HPDE6-E6E7 (cell line): ENCODE measurements at regions not wholly inside any gene's neighbourhood (a gene's known extent, or its start where the extent isn't known, plus 50 kb on each side); places are given as distances from the start of the nearest gene placed in this dataset.

Experiments
- DNase-seq: peaks from one replicate; pipeline ENCODE4 v3.0.0; 2011; ENCODE audit warnings: missing footprints; ENCODE audit errors: extremely low spot score

DNA sequence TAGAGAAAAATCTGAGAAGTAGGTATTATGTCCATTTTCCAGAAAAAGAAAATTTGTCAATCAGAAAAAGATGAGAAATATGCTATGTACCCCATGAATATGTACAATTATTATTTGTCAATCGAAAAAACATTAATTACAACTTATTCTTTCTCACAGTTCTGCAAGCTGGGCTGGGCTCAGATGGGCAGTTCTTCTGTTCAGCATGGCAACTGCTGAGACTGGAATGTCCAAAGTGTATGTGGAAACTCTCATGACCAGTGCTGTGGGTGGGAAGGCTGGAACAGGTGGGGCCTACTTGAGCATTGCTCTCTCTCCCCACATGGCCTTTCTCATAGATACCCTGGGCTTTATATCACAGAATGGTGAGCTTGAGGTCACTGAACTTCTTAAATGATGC lies 450.3 kb upstream of the TBX3 start:
- no peak for DNase-seq

DNA sequence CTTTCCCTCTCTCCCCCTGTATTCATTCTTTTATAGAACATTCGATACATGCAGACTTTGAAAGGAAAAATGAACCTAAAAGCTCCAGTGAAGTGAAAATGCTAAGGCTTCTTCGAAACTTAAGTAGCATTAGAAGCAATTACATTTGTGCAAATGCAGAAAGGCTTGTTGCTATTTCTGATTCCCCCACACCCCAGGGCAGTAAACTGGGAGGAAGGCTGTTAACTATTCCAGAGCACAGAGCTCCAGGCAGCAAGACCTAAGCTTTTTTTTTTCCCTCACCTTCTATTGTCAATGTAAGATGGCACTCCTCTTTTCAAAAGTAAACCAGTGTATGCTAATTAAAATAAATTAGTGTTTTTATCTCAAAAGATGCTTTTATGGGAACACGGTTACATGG lies 448.9 kb upstream of the TBX3 start:
- DNase-seq: no peak

GRCh38 chr12:115132145-115132544 lies 448.2 kb upstream of the TBX3 start:
- no peak for DNase-seq

GRCh38 chr12:115129727-115130126 lies 445.8 kb upstream of the TBX3 start:
- DNase-seq: no peak

DNA sequence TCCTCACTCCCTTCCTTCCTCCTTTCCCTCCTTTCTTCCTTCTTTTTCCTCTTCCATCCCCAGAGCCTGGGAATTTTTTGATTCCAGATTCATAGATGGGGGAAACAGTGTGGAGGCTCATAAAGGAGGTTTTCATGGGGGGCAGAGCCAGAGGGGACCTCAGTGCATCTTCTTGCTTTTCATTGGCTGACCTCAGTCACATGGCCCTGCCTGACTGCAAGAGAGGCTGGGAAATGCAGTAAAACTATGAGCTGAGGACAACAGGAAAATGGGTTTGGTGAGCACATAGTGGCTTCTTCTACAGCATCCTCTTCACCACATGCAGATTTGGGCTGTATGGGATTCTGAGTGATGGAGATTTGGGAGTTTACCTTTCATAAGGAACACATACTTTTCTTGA lies 437.1 kb upstream of the TBX3 start:
- no peak for DNase-seq

GRCh38 chr12:115118177-115118724 lies 434.3 kb upstream of the TBX3 start:
- DNase-seq: no peak

GRCh38 chr12:115114140-115114539 lies 430.2 kb upstream of the TBX3 start:
- DNase-seq: no peak

DNA sequence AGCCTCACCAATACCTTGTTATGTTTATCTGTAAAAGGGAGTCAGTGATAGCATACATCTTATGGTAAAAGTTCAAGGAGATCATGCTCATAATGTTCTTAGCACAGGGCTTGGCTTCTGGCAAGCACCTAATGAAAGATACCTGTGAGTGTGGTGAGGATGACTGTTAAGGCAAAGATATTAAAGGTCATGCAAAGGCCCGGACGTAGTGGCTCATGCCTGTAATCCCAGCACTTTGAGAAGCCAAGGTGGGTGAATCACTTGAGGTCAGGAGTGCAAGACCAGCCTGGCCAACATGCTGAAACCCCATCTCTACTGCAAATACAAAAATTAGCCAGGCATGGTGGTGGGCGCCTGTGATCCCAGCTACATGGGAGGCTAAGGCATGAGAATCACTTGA lies 425.9 kb upstream of the TBX3 start:
- no peak for DNase-seq

DNA sequence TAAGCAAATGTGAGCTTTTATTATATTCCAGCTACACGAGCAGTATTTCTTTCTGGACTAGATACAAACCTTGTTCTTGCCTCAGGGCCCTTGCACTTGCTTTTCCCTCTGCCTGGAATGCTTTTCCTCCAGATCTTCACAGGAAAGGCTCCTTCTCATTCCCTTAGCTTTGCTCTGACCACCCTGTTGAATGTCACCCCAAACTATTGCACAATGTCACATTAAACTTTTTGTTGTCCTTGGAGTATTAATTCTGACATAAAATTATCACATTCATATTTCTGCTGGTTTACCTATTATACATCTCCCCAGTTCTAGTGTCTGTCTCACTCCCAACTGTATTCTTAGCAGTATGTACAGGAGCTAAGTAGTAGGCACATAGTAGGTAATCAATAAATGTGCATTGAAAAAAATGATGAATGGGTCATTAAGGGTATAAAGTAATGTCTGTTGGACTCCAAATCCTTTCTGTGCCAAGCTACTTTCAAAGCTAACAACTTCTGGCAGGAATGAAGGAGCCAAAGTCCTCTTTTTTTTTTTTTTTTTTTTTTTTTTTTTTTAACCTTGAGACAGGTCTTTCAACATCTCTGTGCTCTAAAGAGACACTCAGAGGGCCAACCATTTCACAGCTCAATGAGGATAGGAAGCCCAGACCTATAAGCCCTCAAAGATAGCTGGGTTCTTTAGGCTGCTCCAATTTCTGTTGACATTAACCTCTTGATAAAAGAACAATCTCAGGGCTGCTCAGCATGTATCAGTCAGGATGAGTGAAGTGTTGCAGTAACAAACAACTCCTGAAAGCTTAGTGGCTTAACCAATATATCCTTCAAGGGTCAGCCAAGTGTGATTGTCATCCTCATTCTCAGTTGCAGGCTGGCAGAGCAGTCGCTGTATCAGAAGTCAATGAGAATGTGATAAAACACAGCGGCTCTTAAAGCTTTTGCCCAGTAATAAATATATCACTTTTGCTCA lies 424.4 kb upstream of the TBX3 start:
- no peak for DNase-seq

GRCh38 chr12:115103884-115104883 lies 420.2 kb upstream of the TBX3 start:
- DNase-seq: no peak

GRCh38 chr12:115102450-115102849 lies 418.5 kb upstream of the TBX3 start:
- DNase-seq: no peak

DNA sequence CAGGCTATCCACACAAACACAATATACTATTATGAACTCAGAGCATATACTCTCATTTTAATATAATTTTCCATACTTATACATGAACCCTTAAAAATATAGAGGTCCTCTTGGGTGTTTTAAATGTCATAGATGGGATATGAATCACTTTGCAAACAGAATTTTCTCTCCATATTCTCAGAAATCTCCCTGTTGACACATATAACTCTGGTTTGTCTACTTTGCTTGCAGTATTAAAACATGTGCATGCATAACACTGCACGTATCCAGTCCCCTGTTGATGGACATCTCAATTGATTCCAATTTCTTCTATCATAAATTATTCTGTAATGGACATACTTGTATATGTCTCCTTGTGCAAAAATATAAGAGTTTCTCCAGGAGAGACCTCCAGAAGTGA lies 417.5 kb upstream of the TBX3 start:
- DNase-seq: no peak

GRCh38 chr12:115097416-115097815 lies 413.4 kb upstream of the TBX3 start:
- no peak for DNase-seq

GRCh38 chr12:115096588-115097397 lies 412.8 kb upstream of the TBX3 start:
- no peak for DNase-seq

- no peak for DNase-seq
These were observed 411.2 kb upstream of the TBX3 start for GRCh38 chr12:115095073-115095748.

DNA sequence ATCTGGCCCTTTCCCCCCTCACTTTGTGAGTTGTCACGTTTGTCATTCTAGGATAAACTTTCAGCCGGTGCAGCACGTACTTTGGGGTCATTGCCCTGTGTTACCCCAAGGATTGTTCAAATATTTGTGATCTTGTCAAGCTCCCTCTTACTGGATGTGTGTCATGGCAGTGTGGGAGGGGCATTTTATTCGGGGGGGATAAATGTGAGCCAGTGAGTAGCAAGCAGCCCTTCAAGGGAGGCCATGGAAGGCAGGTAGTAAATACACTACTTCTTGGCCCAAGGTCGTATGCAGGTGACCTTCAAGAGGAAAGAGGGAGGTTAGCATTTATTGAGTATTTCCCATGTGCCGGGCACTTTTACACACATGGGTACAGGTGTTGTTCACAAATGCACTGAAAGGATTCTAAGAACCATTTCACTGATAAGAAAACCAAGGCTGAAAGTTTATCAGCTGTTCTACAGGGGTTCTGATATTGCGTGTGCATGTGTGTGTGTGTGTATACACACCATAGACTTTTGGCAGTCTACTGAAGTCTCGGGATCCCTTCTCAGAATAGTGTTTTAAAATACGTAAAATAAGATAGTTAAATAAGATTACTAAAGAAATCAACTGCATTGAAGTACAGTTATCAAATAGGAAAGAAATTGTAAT lies 410.3 kb upstream of the TBX3 start:
- DNase-seq: no peak

DNA sequence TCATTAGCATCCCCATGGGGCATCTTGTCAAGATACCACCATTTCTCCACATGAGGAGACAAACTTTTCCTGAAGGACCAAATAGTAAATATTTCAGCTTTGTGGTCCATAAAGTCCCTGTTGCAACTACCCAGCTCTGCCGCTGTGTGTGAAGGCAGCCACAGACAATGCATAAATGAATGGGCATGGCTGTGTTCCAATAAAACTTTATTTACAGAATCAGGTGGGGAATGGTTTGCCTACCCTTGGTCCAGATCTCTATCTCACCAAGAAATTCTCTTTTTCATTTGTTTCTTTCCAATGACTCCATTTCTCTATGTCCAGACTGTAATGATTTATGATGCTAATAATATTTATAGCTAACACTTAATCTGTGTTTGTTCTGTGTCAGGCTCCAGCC lies 409.3 kb upstream of the TBX3 start:
- no peak for DNase-seq

GRCh38 chr12:115090783-115091182 lies 406.8 kb upstream of the TBX3 start:
- no peak for DNase-seq

GRCh38 chr12:115088995-115089841 lies 405.2 kb upstream of the TBX3 start:
- DNase-seq: no peak
